CD4-positive, alpha-beta T cell (primary cell): ENCODE measurements at regions not wholly inside any gene's neighbourhood (a gene's known extent, or its start where the extent isn't known, plus 50 kb on each side); places are given as distances from the start of the nearest gene placed in this dataset.
"Not testable (repeated sequence)": the region's sequence is repeated elsewhere in the genome, so short reads cannot be mapped to it uniquely, and the experiment has no call there.

Experiments used
- ATAC-seq: fragments of 200-7000 bp; cut with Tn5 transposase; one replicate; pipeline ENCODE4 v1.10.0; 2022; ENCODE audit warnings: mild to moderate bottlenecking; ENCODE audit not compliant: poor library complexity
- CTCF ChIA-PET: fragments of 350-600 bp; sonication (Branson Sonifier 250); formaldehyde crosslinking; loops from one replicate; lab custom pipeline; 2021; ENCODE audit warnings: antibody characterized with exemption, inconsistent platforms; lab: Charles Lee
- POLR2A ChIA-PET: fragments of 350-600 bp; sonication (Branson Sonifier 250); formaldehyde crosslinking; loops from one replicate; lab custom pipeline; 2021; ENCODE audit warnings: antibody characterized with exemption, inconsistent platforms; lab: Charles Lee
- DNase-seq, 14 experiments: peaks; one replicate each; pipeline ENCODE4 v3.0.0-alpha.2; 2013 to 2020; ENCODE audit warnings: mixed read lengths in 2 of 14
- H3K27ac ChIP-seq, 2 donors: one replicate each; pipeline versions ENCODE4 v1.5.1 to v1.7.0; 2013; ENCODE audit warnings: low read length in 2 of 2, low read depth in 1 of 2, mild to moderate bottlenecking in 1 of 2
- H3K27me3 ChIP-seq, 2 experiments: 1 replicate in 1 of 2; 2 replicates in 1 of 2; pipeline versions ENCODE4 v1.6.1 to v1.7.0; 2013; ENCODE audit warnings: low read length in 2 of 2, control low read depth in 1 of 2, mild to moderate bottlenecking in 1 of 2, moderate library complexity in 1 of 2; ENCODE audit not compliant: insufficient read depth in 2 of 2, control insufficient read depth in 1 of 2
- H3K36me3 ChIP-seq: one replicate; pipeline ENCODE4 v1.6.1; 2013; ENCODE audit warnings: low read length, control low read depth; ENCODE audit not compliant: insufficient read depth
- H3K4me1 ChIP-seq: one replicate; pipeline ENCODE4 v1.6.1; 2013; ENCODE audit warnings: low read length, control low read depth; ENCODE audit not compliant: insufficient read depth
- H3K4me3 ChIP-seq: one replicate; pipeline ENCODE4 v1.5.1; 2013; ENCODE audit warnings: mild to moderate bottlenecking, low read length, moderate library complexity
- H3K9me3 ChIP-seq, 2 experiments: 1 replicate in 1 of 2; 2 replicates in 1 of 2; pipeline versions ENCODE4 v1.6.1 to v1.7.0; 2013; ENCODE audit warnings: low read length in 2 of 2, mild to moderate bottlenecking in 2 of 2, control low read depth in 1 of 2, moderate library complexity in 1 of 2; ENCODE audit not compliant: control insufficient read depth in 1 of 2, insufficient read depth in 1 of 2
- H3K27ac Mint-ChIP-seq: one replicate; pipeline ENCODE4 v1.8.0; 2020; ENCODE audit warnings: mixed read lengths
- H3K27me3 Mint-ChIP-seq: one replicate; pipeline ENCODE4 v1.8.0; 2021; ENCODE audit warnings: mixed read lengths
- H3K36me3 Mint-ChIP-seq: one replicate; pipeline ENCODE4 v1.8.0; 2021; ENCODE audit warnings: low read depth, mixed read lengths
- H3K4me1 Mint-ChIP-seq: one replicate; pipeline ENCODE4 v1.8.0; 2021; ENCODE audit warnings: low read depth, mixed read lengths
- H3K4me3 Mint-ChIP-seq: one replicate; pipeline ENCODE4 v1.8.0; 2020; ENCODE audit warnings: mild to moderate bottlenecking, mixed read lengths
- H3K9me3 Mint-ChIP-seq: one replicate; pipeline ENCODE4 v1.8.0; 2020; ENCODE audit warnings: mixed read lengths
- CTCF ChIP-seq: fragments of 200-600 bp; IDR thresholded peaks from one replicate; pipeline ENCODE4 v1.8.0; 2022; ENCODE audit warnings: antibody characterized with exemption, mild to moderate bottlenecking
- intact Hi-C, 2 experiments: fragments of 100-400 bp; cut with DNase I in 1 of 2; cut with micrococcal nuclease in 1 of 2; formaldehyde crosslinking; loops; one replicate each; pipeline versions ENCODE4 v1.15.1 to v1.9.0; 2023 to 2025; cut with DNase I, micrococcal nuclease

DNA sequence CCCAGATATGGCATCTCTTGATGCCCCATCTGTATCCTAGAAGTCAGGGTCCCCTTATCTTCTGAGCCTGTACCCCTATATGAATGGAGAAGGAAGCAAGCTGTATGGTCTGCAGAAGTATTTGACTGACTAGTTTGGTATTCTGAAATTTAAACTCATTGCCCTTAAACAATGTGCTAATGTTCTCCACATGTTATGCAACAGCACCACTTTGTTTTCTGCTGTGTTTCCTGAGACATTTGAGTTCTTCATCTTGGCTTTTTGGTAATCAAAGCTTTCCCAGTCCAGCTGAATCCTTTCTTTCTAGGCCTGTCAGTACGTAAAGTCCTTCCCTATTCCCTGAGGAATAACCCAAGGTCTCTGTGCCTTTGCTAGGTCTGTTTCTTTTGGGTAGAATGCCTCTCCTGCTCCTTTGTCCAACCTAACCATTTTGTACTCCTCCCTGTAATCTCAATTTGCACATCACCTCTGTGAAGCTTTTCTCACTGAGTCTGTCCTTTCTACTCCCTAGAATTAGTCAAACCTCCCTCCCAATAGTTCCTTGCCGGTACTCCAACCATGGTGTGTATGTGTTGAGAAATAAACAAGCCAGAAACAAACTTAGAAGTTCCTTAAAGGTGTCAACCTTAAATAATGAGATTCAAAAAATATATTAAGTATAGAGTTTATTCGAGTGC, 72.1 kb upstream of the HSPB3 start:
- Histone ChIP-seq H3K27me3 (peaks cover 0 to 2% of the 10 kb centered on the region in 2 experiments), H3K4me3 (no peak overlapping the region), H3K36me3 (no peaks in the 10 kb centered on the region), H3K9me3 (peaks cover 0 to 15% of the 10 kb centered on the region in 2 experiments), H3K27ac (no peak overlapping the region), H3K4me1 (no peaks in the 10 kb centered on the region)
- no peak for DNase-seq
- Mint-ChIP-seq H3K27ac (no peak overlapping the region), H3K4me1 (no peaks in the 10 kb centered on the region), H3K4me3 (no peak overlapping the region), H3K27me3 (peaks cover 10% of the 10 kb centered on the region), H3K9me3 (no peaks in the 10 kb centered on the region), H3K36me3 (no peaks in the 10 kb centered on the region)
- CTCF ChIA-PET: no interaction called here
- POLR2A ChIA-PET: no interaction called here
- no peak for TF ChIP-seq CTCF
- no peak for ATAC-seq
- intact Hi-C loops: no loop called here

DNA sequence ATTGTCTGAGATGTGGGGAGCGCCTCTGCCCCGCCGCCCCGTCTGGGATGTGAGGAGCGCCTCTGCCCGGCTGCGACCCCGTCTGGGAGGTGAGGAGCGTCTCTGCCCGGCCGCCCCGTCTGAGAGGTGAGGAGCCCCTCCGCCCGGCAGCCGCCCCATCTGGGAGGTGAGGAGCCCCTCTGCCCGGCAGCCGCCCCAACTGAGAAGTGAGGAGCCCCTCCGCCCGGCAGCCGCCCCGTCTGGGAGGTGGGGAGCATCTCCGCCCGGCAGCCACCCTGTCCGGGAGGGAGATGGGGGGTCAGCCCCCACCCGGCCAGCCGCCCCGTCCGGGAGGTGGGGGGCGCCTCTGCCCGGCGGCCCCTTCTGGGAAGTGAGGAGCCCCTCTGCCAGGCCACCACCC, 70.9 kb upstream of the ARL15 start:
- H3K4me3 ChIP-seq, POLR2A ChIA-PET, H3K27ac ChIP-seq, H3K27ac Mint-ChIP-seq, H3K27me3 ChIP-seq, H3K36me3 ChIP-seq, ATAC-seq, H3K4me3 Mint-ChIP-seq, DNase-seq, intact Hi-C loops, H3K9me3 Mint-ChIP-seq, H3K4me1 ChIP-seq, H3K4me1 Mint-ChIP-seq, CTCF ChIA-PET, H3K36me3 Mint-ChIP-seq: not testable (repeated sequence)
- H3K27me3 Mint-ChIP-seq: peaks cover 20% of the 10 kb centered on the region
- H3K9me3 ChIP-seq: peaks cover 0 to 15% of the 10 kb centered on the region in 2 experiments

DNA sequence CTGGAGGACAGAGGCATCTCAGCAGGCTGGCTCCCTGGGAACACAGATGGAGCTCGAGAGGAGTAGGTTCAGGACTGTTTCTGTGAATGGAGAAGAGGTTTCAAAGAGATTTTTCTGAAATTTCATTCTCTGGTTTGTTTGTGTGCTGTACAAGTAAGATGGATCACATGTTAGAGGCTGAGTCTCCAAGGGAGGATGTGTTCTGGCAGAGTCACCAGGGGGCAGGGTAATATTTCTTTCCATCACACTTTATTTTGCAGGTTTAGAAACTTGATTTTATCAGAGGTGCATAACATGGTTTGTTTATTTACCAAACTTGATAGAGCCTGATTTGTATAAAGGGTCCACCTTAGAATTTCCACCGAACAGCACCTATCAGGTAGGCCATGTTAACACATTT, 69.2 kb upstream of the ARL15 start:
- Histone ChIP-seq H3K27me3 (peaks cover 4 to 14% of the 10 kb centered on the region in 2 experiments), H3K9me3 (peaks cover 0 to 15% of the 10 kb centered on the region in 2 experiments), H3K4me3 (no peak overlapping the region), H3K36me3 (no peaks in the 10 kb centered on the region), H3K27ac (no peak overlapping the region), H3K4me1 (no peaks in the 10 kb centered on the region)
- Mint-ChIP-seq H3K27ac (no peak overlapping the region), H3K36me3 (no peaks in the 10 kb centered on the region), H3K9me3 (no peaks in the 10 kb centered on the region), H3K4me1 (no peaks in the 10 kb centered on the region), H3K4me3 (no peak overlapping the region), H3K27me3 (peaks cover 37% of the 10 kb centered on the region)
- CTCF ChIA-PET: no interaction called here
- no peak for TF ChIP-seq CTCF
- ATAC-seq (no peak), DNase-seq (no peak)
- intact Hi-C loops: no loop called here
- POLR2A ChIA-PET: no interaction called here

GRCh38 chr5:54378707-54379106, 68.3 kb upstream of the ARL15 start:
- H3K9me3 ChIP-seq: peaks cover 0 to 15% of the 10 kb centered on the region in 2 experiments
- no peaks in the 10 kb centered on the region for H3K36me3 ChIP-seq
- Mint-ChIP-seq H3K4me3 (no peak overlapping the region), H3K9me3 (no peaks in the 10 kb centered on the region), H3K27ac (no peak overlapping the region), H3K27me3 (peaks cover 39% of the 10 kb centered on the region), H3K36me3 (no peaks in the 10 kb centered on the region), H3K4me1 (no peaks in the 10 kb centered on the region)
- no peak overlapping the region for H3K27ac ChIP-seq
- H3K27me3 ChIP-seq: peaks cover 4 to 14% of the 10 kb centered on the region in 2 experiments
- DNase-seq: no peak
- CTCF ChIA-PET: no interaction called here
- intact Hi-C loops: no loop called here
- no peaks in the 10 kb centered on the region for H3K4me1 ChIP-seq
- H3K4me3 ChIP-seq: no peak overlapping the region
- no peak for TF ChIP-seq CTCF
- no peak for ATAC-seq
- POLR2A ChIA-PET: no interaction called here

- ATAC-seq, H3K4me3 Mint-ChIP-seq, H3K27ac Mint-ChIP-seq, POLR2A ChIA-PET, H3K27ac ChIP-seq, H3K9me3 Mint-ChIP-seq, H3K4me1 ChIP-seq, CTCF ChIA-PET, H3K4me3 ChIP-seq, intact Hi-C loops, H3K4me1 Mint-ChIP-seq, H3K36me3 ChIP-seq, H3K36me3 Mint-ChIP-seq, DNase-seq: not testable (repeated sequence)
- Histone ChIP-seq H3K27me3 (peaks cover 4 to 14% of the 10 kb centered on the region in 2 experiments), H3K9me3 (peaks cover 0 to 15% of the 10 kb centered on the region in 2 experiments)
- peaks cover 45% of the 10 kb centered on the region for H3K27me3 Mint-ChIP-seq
Observed at GRCh38 chr5:54377339-54377738, 67.0 kb upstream of the ARL15 start.
